GM06990 (cell line): ENCODE measurements at regions not wholly inside any gene's neighbourhood (a gene's known extent, or its start where the extent isn't known, plus 50 kb on each side); places are given as distances from the start of the nearest gene placed in this dataset.

Experiments
- DNase-seq: peaks from one replicate; pipeline ENCODE4 v3.0.0-alpha.2; 2011; ENCODE audit not compliant: insufficient read length; ENCODE audit errors: extremely low read depth
- H3K27me3 ChIP-seq: replicated peaks from 2 replicates; pipeline ENCODE4 v1.6.0; 2011; ENCODE audit warnings: low read length; ENCODE audit not compliant: control insufficient read depth, insufficient read depth
- H3K36me3 ChIP-seq: 2 replicates; pipeline ENCODE4 v1.5.1; 2011; ENCODE audit warnings: low read length; ENCODE audit not compliant: control insufficient read depth, insufficient read depth
- H3K4me3 ChIP-seq: replicated peaks from 2 replicates; pipeline ENCODE4 v1.5.1; 2011; ENCODE audit warnings: low read depth, mild to moderate bottlenecking, control low read depth, low read length
- TF ChIP-seq, protein P1 (sequence below): IDR thresholded peaks from 2 replicates; pipeline ENCODE4 v1.5.1; 2011; ENCODE audit warnings: low read length, control low read depth, mild to moderate bottlenecking, inconsistent platforms; ENCODE audit not compliant: insufficient read depth, poor library complexity, severe bottlenecking

DNA sequence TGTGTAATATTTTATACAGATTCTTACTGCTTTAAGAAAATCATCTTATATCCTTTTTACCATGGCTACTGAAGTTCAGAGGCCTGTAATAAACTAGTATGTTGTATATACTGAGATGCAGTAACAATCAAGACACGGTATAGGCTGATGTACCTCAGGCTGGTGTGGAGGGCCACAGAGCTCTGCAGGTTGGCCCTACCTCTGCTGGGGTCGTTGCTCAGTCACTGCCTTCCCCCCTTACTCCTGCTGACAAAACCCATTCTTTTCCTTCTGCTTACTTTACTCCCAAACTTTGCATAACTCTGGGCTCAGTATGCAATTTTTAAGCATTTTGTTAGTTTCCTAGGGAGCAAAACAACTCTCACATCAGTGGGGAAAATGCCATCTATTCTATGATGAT is 200.1 kb upstream of the FOXP2 start:
- H3K4me3 ChIP-seq = no peak overlapping the region
- DNase-seq = no peak
- TF ChIP-seq, protein P1, sequence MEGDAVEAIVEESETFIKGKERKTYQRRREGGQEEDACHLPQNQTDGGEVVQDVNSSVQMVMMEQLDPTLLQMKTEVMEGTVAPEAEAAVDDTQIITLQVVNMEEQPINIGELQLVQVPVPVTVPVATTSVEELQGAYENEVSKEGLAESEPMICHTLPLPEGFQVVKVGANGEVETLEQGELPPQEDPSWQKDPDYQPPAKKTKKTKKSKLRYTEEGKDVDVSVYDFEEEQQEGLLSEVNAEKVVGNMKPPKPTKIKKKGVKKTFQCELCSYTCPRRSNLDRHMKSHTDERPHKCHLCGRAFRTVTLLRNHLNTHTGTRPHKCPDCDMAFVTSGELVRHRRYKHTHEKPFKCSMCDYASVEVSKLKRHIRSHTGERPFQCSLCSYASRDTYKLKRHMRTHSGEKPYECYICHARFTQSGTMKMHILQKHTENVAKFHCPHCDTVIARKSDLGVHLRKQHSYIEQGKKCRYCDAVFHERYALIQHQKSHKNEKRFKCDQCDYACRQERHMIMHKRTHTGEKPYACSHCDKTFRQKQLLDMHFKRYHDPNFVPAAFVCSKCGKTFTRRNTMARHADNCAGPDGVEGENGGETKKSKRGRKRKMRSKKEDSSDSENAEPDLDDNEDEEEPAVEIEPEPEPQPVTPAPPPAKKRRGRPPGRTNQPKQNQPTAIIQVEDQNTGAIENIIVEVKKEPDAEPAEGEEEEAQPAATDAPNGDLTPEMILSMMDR = no peak
- no peaks in the 10 kb centered on the region; the same call in 1 of the 2 replicates for H3K27me3 ChIP-seq
- H3K36me3 ChIP-seq = no peaks in the 10 kb centered on the region

- no peak for DNase-seq
- no peaks in the 10 kb centered on the region for H3K36me3 ChIP-seq
- H3K4me3 ChIP-seq = no peak overlapping the region
- TF ChIP-seq, protein P1 = no peak
- no peaks in the 10 kb centered on the region; the same call in 1 of the 2 replicates for H3K27me3 ChIP-seq
Observed at GRCh38 chr7:114212721-114213429, 201.7 kb upstream of the FOXP2 start.

DNA sequence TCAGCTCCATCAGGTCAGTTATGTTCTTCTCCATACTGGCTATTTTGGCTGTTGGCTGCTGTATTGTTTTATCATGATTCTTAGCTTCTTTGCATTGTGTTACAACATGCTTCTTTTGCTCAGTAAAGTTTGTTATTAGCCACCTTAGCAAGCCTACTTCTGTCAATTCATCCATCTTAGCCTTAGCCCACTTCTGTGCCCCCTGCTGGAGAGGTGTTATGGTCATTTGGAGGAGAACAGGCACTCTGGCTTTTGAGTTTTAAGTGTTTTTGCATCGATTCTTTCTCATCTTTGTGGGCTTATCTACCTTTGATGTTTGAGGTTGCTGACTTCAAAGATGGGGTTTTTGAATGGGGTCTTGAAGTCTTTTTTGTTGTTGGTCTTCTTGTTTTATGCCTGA is 204.6 kb upstream of the FOXP2 start:
- TF ChIP-seq, protein P1 = no peak
- H3K4me3 ChIP-seq = no peak overlapping the region
- H3K27me3 ChIP-seq = no peaks in the 10 kb centered on the region; the same call in 1 of the 2 replicates
- H3K36me3 ChIP-seq = no peaks in the 10 kb centered on the region
- no peak for DNase-seq

- TF ChIP-seq, protein P1 = no peak
- DNase-seq = no peak
- H3K27me3 ChIP-seq = no peaks in the 10 kb centered on the region; the same call in none of the 2 replicates
- no peaks in the 10 kb centered on the region for H3K36me3 ChIP-seq
- H3K4me3 ChIP-seq = no peak overlapping the region
Observed at GRCh38 chr7:114206688-114207087, 207.9 kb upstream of the FOXP2 start.

- TF ChIP-seq, protein P1 = no peak
- Histone ChIP-seq H3K36me3 (no peaks in the 10 kb centered on the region), H3K4me3 (no peak overlapping the region), H3K27me3 (no peaks in the 10 kb centered on the region)
- DNase-seq = no peak
Observed at GRCh38 chr7:114196517-114196916, 218.1 kb upstream of the FOXP2 start.
